ENCODE measurements at regions not wholly inside any gene's neighbourhood (a gene's known extent, or its start where the extent isn't known, plus 50 kb on each side); places are given as distances from the start of the nearest gene placed in this dataset.
"Not testable (repeated sequence)": the region's sequence is repeated elsewhere in the genome, so short reads cannot be mapped to it uniquely, and the experiment has no call there.

- Histone ChIP-seq H3K27me3 (ENCODE audit: control insufficient read depth in 1 of 2, insufficient read depth in 2 of 2, low read length in 2 of 2) (no peaks in the 10 kb centered on the region), H3K9me3 (ENCODE audit: control insufficient read depth in 1 of 2, insufficient read depth in 1 of 2, low read length in 2 of 2) (peaks cover 0 to 5% of the 10 kb centered on the region in 2 experiments), H3K4me3 (ENCODE audit: low read length) (no peak overlapping the region), H3K27ac (ENCODE audit: low read depth in 1 of 2, low read length in 2 of 2) (no peak overlapping the region), H3K4me1 (ENCODE audit: insufficient read depth, low read length) (no peaks in the 10 kb centered on the region), H3K36me3 (ENCODE audit: insufficient read depth, low read length) (no peaks in the 10 kb centered on the region)
- no peak for ATAC-seq (ENCODE audit: poor library complexity)
- intact Hi-C loops (cut with DNase I, micrococcal nuclease): no loop called here
- no peaks in the 10 kb centered on the region for H3K4me1 Mint-ChIP-seq (ENCODE audit: low read depth)
- no peak overlapping the region for H3K27ac Mint-ChIP-seq
- H3K4me3 Mint-ChIP-seq: no peak overlapping the region
- H3K9me3 Mint-ChIP-seq: peaks cover 5% of the 10 kb centered on the region
- no peaks in the 10 kb centered on the region for H3K27me3 Mint-ChIP-seq
- DNase-seq: no peak
- no peaks in the 10 kb centered on the region for H3K36me3 Mint-ChIP-seq (ENCODE audit: low read depth)
- TF ChIP-seq CTCF (IDR thresholded peaks at IDR 0.05): no peak
- POLR2A ChIA-PET: interaction anchor here (0.6 kb wide), 1 partner anchor 43 kb away, joined by 3 read pairs; no protein-coding TSS in a partner anchor
- CTCF ChIA-PET: no interaction called here
These were observed 1104.2 kb upstream of the FAM98A start for GRCh38 chr2:34703292-34703691.

- H3K4me1 Mint-ChIP-seq (ENCODE audit: low read depth); ATAC-seq (ENCODE audit: poor library complexity); intact Hi-C loops (cut with DNase I, micrococcal nuclease); H3K4me3 Mint-ChIP-seq; H3K27me3 Mint-ChIP-seq; H3K27ac Mint-ChIP-seq; H3K4me1 ChIP-seq (ENCODE audit: insufficient read depth, low read length); H3K36me3 Mint-ChIP-seq (ENCODE audit: low read depth); H3K9me3 ChIP-seq (ENCODE audit: control insufficient read depth in 1 of 2, insufficient read depth in 1 of 2, low read length in 2 of 2); CTCF ChIA-PET; H3K36me3 ChIP-seq (ENCODE audit: insufficient read depth, low read length); H3K27me3 ChIP-seq (ENCODE audit: control insufficient read depth in 1 of 2, insufficient read depth in 2 of 2, low read length in 2 of 2); POLR2A ChIA-PET; H3K27ac ChIP-seq (ENCODE audit: low read depth in 1 of 2, low read length in 2 of 2); H3K9me3 Mint-ChIP-seq; DNase-seq; H3K4me3 ChIP-seq (ENCODE audit: low read length): not testable (repeated sequence)
These were observed 1103.3 kb upstream of the FAM98A start for GRCh38 chr2:34702391-34702790.

GRCh38 chr2:34677591-34677990, 1078.5 kb upstream of the FAM98A start:
- H3K9me3 Mint-ChIP-seq; H3K4me3 Mint-ChIP-seq; H3K27ac Mint-ChIP-seq; POLR2A ChIA-PET; H3K4me1 Mint-ChIP-seq (ENCODE audit: low read depth); H3K4me1 ChIP-seq (ENCODE audit: insufficient read depth, low read length); CTCF ChIA-PET; H3K9me3 ChIP-seq (ENCODE audit: control insufficient read depth in 1 of 2, insufficient read depth in 1 of 2, low read length in 2 of 2); ATAC-seq (ENCODE audit: poor library complexity); intact Hi-C loops (cut with DNase I, micrococcal nuclease); H3K27me3 ChIP-seq (ENCODE audit: control insufficient read depth in 1 of 2, insufficient read depth in 2 of 2, low read length in 2 of 2); H3K4me3 ChIP-seq (ENCODE audit: low read length); H3K36me3 Mint-ChIP-seq (ENCODE audit: low read depth); H3K27ac ChIP-seq (ENCODE audit: low read depth in 1 of 2, low read length in 2 of 2); DNase-seq; H3K36me3 ChIP-seq (ENCODE audit: insufficient read depth, low read length); H3K27me3 Mint-ChIP-seq: not testable (repeated sequence)

GRCh38 chr2:34677119-34677531, 1078.0 kb upstream of the FAM98A start:
- H3K36me3 ChIP-seq (ENCODE audit: insufficient read depth, low read length); H3K4me1 ChIP-seq (ENCODE audit: insufficient read depth, low read length); CTCF ChIA-PET; POLR2A ChIA-PET; H3K4me1 Mint-ChIP-seq (ENCODE audit: low read depth); H3K27ac ChIP-seq (ENCODE audit: low read depth in 1 of 2, low read length in 2 of 2); H3K4me3 ChIP-seq (ENCODE audit: low read length); H3K27me3 Mint-ChIP-seq; DNase-seq; H3K27ac Mint-ChIP-seq; H3K36me3 Mint-ChIP-seq (ENCODE audit: low read depth); H3K27me3 ChIP-seq (ENCODE audit: control insufficient read depth in 1 of 2, insufficient read depth in 2 of 2, low read length in 2 of 2); intact Hi-C loops (cut with DNase I, micrococcal nuclease); H3K9me3 Mint-ChIP-seq; H3K4me3 Mint-ChIP-seq; H3K9me3 ChIP-seq (ENCODE audit: control insufficient read depth in 1 of 2, insufficient read depth in 1 of 2, low read length in 2 of 2); ATAC-seq (ENCODE audit: poor library complexity): not testable (repeated sequence)

GRCh38 chr2:34670482-34670881, 1071.4 kb upstream of the FAM98A start:
- no peak for ATAC-seq (ENCODE audit: poor library complexity)
- no peak overlapping the region for H3K27ac Mint-ChIP-seq

More at GRCh38 chr2:34670482-34670881, 1071.4 kb upstream of the FAM98A start:
- intact Hi-C loops (cut with DNase I, micrococcal nuclease): no loop called here
- DNase-seq: no peak
- Histone ChIP-seq H3K9me3 (ENCODE audit: control insufficient read depth in 1 of 2, insufficient read depth in 1 of 2, low read length in 2 of 2) (no peaks in the 10 kb centered on the region), H3K36me3 (ENCODE audit: insufficient read depth, low read length) (no peaks in the 10 kb centered on the region), H3K4me1 (ENCODE audit: insufficient read depth, low read length) (no peaks in the 10 kb centered on the region), H3K27ac (ENCODE audit: low read depth in 1 of 2, low read length in 2 of 2) (no peak overlapping the region), H3K27me3 (ENCODE audit: control insufficient read depth in 1 of 2, insufficient read depth in 2 of 2, low read length in 2 of 2) (no peaks in the 10 kb centered on the region), H3K4me3 (ENCODE audit: low read length) (no peak overlapping the region)
- Mint-ChIP-seq H3K4me3 (no peak overlapping the region), H3K36me3 (ENCODE audit: low read depth) (no peaks in the 10 kb centered on the region), H3K4me1 (ENCODE audit: low read depth) (no peaks in the 10 kb centered on the region), H3K27me3 (no peaks in the 10 kb centered on the region), H3K9me3 (no peaks in the 10 kb centered on the region)
- POLR2A ChIA-PET: no interaction called here
- CTCF ChIA-PET: no interaction called here
- no peak for TF ChIP-seq CTCF (IDR thresholded peaks at IDR 0.05)

All from CD4-positive, alpha-beta T cell (primary cell).